Posterior vena cava (tissue), 2 donors: ENCODE measurements at regions not wholly inside any gene's neighbourhood (a gene's known extent, or its start where the extent isn't known, plus 50 kb on each side); places are given as distances from the start of the nearest gene placed in this dataset.
A peak's percentile ranks its signal among the peaks of the same experiment; 100 is the strongest.
"Not testable (repeated sequence)": the region's sequence is repeated elsewhere in the genome, so short reads cannot be mapped to it uniquely, and the experiment has no call there.

ENCODE experiments used
- DNase-seq: peaks from one replicate; pipeline ENCODE4 v3.0.0-alpha.2; 2020; ENCODE audit warnings: low spot score
- intact Hi-C, 2 donors: fragments of 100-400 bp; cut with DNase I; formaldehyde crosslinking; loops; one replicate each; pipeline versions ENCODE4 v1.14.1 to v1.14.2; 2022 to 2023
- donor health status: DM: yes; HTN: yes; CAD: no.
- donor health status: DM: yes; HTN: yes; CAD: no.

DNA sequence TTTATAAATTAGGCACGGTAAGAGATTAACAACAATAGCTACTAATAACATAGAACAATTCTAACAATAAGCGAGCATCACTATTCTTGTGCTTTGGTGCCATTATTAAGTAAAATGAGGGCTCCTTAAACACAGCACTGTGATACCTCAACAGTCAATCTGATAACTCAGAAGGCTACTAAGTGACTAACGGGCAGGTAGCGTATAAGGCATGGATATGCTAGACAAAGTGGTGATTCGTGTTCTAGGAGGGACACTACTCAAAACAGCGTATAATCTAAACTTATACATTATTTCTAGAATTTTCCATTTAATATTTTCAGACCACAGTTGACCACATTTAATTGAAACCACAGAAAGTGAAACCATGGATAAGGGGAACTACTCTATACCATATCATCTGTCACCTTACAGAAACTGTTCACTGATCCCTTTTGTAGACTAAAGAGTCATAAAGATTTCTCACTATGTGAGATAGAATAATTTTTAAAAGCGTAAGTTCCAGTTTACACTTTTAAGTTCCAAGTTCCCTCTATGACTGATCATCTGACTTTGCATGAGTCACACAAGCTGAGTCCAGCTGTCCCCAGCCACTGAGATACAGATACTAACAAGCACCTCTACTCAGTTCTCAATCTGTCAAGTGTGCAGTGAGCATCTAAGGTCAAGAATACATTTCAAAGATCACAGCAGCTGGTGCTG, 181.9 kb downstream of the SPATA31A6 start:
- intact Hi-C loops, DNase-seq: not testable (repeated sequence)

DNA sequence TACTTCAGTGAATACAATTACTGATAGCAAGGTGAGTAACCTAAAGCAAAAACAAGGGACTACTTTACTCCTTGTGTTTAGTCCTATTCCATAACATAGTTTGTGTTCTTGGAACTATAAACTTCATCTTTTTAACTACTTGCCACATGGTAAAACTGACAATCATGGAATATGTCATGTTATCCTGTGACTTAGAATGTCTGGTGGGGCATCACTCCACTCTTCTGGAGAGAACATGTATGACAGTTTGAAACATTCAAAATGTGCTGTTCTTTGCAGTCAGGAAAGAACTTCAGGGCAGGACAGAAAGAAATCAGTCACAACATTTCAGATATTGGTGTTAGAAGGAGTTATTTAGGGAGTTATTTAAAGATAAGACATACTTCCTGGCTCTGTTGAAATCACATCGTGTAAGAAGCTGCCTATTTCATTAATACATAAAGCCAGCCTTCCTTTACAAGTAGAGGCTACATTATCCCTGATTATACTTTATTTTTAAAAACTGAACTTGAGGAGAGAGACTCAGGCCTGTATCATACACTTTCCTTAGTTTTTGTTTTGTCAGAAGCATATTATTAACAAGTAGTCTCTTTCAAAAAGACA, 184.9 kb downstream of the SPATA31A6 start:
- intact Hi-C loops, DNase-seq: not testable (repeated sequence)

DNA sequence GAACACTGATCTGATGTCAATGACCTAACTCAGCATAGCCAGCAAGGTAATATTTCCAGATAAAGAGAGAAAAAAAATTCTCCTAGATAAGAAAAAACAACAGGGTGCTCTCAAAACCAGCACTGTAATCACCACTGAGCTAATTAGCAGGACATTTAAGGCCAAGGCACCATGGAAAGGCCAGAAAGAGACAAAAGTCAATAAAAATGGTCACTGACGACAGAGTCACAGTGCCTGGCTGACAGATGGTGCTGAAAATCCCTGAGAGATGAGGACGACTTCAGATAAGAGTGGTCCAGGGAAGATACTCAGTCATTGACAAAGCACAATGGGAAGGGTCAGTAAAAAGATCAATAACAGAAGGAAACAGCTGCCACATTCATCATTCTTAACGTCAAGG, 186.7 kb downstream of the SPATA31A6 start:
- intact Hi-C loops, result not testable (repeated sequence)

DNA sequence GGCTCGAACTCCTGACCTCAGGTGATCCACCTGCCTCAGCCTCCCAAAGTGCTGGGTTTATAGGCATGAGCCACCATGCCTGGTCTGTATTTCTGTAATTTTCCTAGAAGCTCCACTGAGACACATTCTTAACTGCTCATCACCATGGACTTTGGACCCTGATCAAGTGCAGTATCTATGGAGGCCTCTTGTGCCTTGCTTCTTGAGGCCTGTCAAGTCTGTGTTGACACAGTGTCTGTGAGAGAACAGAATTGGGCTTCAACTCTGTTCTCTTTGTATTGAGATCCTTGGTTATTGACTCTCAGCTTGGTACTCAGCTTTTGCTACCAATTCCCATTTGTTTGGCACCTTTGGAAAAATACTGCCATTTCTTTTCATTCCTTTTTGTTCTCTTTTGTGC, 188.0 kb downstream of the SPATA31A6 start:
- intact Hi-C loops, DNase-seq: not testable (repeated sequence)

More for the DNA sequence above, 186.7 kb downstream of the SPATA31A6 start:
- DNase-seq, result not testable (repeated sequence)

DNA sequence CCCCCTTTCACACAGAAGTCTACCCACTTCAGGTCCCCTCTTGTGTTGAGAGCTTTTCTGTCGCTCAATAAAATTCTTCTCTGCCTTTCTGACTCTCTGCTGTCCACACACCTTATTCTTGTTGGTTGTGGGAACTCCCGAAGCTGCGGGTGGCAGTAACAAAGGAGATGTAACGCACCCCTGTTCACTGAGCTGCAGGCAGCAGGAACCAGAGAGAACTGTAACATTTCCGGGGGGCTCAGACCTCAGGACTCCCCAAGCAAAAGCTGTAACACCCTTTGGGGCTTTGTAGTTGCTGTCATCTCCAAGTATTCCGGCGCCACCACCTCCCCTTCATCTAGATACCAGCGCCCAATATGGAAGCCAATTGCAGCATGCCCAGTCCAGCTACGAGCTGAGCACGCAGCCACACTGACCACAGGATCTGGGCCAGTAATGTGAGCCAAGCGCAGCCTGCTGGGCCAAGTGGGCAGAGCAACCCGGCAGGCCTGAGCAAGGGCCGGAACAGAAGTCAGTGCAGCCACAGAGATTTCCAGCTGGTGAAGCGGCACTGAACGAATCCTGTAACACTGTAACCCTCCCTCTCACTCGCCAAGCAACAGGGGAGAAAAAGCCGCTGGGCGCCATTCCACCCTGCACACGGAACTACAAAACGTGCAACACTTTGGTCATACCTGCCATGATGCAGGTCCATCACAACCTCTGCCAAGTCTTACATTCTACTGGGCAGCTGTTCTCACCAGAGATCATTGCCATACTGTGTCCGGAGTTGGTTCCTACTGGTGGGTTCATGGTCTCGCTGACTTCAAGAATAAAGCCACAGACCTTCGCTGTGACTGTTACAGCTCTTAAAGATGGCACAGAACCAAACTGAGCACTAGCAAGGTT, 194.3 kb downstream of the SPATA31A6 start:
- intact Hi-C loops, result not testable (repeated sequence)
- DNase-seq, result peak; percentile 61

DNA sequence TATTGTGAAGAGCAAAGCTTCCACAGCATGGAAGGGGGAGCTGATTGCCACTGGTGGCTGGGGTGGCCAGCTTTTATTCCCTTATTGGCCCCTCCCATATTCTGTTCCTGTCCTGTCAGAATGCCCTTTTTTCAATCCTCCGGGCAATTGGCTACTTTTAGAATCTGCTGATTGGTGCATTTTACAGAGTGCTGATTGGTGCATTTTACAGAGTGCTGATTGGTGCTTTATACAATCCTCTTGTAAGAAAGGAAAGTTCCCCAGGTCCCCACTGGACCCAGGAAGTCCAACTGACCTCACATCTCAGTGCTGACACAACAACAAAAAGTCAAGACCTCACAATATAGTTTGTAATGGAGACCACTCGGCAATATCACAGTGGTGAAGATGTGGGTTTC, 195.0 kb downstream of the SPATA31A6 start:
- no peak for DNase-seq
- intact Hi-C loops, result no loop called here

DNA sequence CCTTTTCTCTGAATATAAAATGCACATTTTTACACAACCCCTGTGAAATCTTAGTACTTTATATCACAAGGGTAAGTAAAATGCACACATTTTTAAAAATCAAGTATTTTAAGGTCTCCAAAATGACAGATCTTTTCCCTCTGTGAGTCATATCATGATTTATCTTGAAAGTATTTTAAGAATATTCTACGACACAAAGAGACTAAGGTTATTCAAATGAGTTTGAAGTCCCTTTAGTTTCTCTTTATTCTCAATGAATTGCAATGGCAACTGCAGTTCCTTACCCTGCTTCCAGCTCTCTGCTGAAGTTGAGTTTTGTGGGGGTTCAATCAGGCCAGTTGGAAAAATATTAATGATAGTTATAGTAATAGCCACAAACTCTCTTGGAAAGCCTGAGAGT, 196.1 kb downstream of the SPATA31A6 start:
- intact Hi-C loops, DNase-seq: not testable (repeated sequence)

DNA sequence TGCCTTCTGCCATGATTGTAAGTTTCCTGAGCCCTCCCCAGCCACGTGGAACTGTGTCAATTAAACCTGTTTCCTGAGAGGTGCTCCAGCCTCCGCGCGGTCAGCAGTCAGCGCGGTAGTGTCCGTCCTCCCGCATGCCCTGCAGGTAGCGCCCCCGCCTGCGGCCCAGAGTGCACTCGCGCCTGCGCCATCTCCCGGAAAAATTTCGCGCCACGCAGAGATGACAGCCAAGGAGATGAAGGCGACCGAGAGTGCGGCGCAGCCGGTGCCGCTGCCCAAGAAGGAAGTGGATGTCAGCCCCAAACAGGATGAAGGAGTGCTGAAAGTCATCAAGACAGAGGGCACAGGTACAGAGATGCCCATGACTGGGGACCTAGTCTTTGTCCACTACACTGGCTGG, 201.1 kb downstream of the SPATA31A6 start:
- intact Hi-C loops, DNase-seq: not testable (repeated sequence)

DNA sequence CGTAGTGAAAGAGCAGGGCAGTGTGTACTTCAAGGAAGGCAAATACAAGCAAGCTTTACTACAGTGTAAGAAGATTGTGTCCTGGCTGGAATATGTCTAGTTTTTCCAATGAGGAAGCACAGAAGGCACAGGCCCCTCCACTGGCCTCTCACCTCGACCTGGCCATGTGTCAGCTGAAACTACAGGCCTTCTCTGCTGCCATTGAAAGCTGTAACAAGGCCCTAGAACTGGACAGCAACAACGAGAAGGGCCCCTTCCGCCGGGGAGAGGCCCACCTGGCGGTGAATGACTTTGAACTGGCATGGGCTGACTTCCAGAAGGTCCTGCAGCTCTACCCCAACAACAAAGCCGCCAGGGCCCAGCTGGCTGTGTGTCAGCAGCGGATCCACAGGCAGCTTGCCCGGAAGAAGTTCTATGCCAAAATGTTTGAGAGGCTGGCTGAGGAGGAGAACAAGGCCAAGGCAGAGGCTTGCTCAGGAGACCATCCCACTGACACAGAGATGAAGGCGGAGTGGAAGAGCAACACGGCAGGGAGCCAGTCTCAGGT, 202.2 kb downstream of the SPATA31A6 start:
- intact Hi-C loops, DNase-seq: not testable (repeated sequence)

DNA sequence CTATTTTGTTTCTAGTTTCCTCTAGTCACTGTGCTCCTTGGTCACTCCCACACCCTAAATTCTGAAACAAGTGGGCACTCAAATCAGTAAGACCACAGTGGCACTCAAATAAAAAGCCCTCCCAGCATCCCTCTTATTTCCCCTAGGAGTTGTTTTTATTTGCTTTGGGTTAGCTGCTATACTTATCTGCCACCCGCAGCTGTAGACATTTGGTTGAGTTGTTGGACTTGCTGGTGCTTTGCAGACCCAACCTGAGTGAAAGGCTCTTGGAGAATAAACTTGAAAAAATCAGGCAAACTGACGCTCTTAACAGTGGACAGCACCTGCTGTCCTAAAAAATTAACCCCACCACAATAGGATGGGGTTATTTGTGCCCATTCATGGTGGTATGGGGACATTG, 203.0 kb downstream of the SPATA31A6 start:
- intact Hi-C loops, result no loop called here

DNA sequence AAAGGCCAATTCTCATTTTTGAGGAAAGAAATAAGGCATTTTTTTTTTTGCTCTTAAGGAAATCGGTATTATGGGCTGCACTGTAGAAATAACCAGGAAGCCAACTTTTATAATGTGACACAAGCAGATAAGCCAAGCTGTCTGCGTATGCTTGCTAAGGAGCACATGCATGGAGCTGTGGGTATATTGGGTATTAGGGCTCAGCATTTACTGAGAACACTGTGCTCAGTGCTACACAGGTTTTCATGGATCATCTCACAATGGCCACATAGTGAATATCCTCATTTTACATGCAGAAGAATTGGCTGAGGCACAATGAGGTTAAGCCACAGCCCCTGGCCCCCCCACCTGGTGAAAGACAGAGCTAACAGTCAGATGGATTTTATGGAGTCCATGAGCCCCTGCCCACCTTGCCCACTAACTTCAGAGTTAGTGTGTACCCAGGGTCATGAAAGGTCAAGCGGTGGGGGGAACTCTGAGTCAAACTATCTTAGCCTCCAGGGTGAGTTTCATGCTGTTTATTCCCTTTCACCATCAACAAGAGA, 204.8 kb downstream of the SPATA31A6 start:
- DNase-seq, result no peak
- intact Hi-C loops, result no loop called here

More for the DNA sequence above, 203.0 kb downstream of the SPATA31A6 start:
- DNase-seq, result no peak

DNA sequence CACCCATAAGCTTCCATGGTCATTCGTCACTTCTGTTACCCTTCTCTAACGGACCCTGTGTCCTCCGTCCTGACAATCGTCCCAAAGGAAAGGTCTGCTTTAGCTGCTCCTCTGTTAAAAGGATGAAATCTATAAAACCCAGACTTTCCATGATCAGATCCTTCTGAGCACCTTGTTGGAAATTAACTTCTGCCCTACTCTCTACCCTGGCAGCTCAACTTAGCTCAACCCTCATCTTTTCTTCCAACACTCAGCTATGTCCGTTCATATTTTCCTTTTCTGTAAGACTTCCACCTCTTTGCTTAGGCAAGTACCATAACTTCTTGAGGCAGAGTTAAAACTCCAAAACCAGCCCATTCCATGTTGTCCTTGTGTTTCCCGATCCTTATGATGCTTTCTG, 205.4 kb downstream of the SPATA31A6 start:
- no peak for DNase-seq
- intact Hi-C loops, result no loop called here

DNA sequence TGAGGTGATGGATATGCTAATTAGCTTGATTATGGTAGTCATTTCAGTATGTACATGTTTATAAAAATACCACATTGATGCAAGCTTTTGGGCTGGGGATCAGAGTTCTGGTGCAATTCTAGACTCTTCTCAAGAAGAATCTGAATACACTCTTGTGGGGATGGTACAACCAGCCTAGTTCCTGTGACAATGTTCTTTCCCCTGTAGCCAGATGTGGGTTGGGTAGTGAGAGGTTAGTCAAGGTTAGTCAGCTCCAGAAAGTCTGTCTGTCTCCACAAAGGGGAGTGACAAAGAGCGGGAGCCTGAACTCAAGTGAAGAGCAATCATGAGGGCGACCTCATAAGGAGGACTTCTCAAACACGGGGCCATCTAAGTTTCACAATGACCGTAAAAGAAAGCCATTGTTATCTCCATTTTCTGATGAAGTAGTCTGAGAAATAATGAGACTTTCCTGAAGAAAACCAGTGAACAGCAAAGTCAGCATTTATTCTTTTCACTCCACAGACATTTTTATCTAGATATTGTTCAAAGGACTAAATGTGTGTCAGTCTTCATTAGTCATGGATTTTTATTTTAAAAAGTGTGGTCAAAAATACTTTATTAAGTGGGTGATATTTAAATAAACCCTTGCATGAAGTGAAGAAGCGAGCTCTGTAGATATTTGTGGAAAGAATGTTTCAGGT, 209.5 kb downstream of the SPATA31A6 start:
- intact Hi-C loops, DNase-seq: not testable (repeated sequence)

DNA sequence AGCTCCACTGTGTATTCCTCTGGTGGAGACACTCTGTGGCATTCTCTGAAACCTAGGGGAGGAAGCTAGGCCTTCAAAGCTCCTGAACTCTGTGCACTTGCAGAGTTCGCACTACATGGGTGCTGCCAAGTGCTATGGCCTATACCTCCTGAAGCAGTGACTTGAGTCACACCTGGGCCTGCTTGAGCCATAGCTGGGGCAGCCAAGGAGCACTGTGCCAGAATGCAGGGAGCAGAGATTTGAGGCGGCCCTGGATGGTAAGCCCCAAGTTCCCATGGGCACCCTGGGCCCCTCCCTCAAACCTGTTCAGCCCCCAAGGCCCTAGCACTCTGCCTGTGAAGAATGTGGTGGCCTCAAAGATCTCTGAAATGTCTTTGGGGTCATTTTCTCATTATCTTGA, 212.9 kb downstream of the SPATA31A6 start:
- no peak for DNase-seq
- intact Hi-C loops, result no loop called here

DNA sequence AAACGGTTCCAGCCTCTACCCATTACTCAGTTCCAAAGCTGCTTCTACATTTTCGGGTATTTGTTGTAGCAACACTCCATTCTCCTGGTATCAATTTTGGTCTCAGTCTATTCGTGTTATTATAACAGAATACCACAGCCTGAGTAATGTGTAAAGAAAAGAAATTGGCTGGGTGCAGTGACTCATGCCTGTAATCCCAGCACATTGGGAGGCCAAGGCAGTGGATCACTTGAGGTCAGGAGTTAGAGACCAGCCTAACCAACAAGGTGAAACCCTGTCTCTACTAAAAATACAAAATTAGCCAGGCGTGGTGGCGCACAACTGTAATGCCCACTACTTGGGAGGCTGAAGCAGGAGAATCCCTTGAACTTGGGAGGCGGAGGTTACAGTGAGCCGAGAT, 213.9 kb downstream of the SPATA31A6 start:
- intact Hi-C loops, DNase-seq: not testable (repeated sequence)

DNA sequence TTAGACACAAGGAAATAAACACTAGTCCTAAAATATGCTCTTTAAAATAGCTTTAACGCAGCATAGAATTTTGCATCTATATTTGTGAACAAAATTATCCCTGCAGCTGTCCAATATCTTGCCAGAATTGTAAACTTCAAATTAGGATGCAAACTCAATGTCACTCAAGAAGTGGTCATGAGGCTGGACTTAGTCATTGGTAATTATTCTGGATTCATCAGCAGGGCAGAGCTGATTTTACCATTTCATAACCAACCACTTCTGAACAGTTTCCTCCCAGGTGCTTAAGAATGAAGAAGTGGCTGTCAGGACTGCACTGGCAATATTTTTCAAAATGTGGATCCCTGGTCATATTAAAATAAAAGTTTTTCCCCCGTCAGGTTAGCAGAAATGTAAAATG, 219.5 kb downstream of the SPATA31A6 start:
- DNase-seq, intact Hi-C loops: not testable (repeated sequence)

DNA sequence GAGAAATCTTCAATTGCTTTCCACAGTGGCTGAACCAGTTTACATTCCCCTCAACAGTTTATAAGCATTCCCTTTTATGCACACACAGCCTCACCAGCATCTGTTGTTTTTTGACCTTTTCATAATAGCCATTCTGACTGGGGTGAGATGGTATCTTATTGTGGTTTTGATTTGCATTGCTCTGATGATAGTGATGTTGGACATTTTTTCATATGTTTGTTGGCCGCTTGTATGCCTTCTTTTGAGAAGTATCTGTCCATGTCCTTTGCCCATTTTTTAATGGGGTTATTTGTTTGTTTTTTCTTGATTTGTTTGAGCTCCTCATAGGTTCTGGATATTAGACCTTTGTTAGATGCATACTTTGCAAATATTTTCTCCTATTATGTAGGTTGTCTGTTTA, 226.1 kb downstream of the SPATA31A6 start:
- DNase-seq, intact Hi-C loops: not testable (repeated sequence)

DNA sequence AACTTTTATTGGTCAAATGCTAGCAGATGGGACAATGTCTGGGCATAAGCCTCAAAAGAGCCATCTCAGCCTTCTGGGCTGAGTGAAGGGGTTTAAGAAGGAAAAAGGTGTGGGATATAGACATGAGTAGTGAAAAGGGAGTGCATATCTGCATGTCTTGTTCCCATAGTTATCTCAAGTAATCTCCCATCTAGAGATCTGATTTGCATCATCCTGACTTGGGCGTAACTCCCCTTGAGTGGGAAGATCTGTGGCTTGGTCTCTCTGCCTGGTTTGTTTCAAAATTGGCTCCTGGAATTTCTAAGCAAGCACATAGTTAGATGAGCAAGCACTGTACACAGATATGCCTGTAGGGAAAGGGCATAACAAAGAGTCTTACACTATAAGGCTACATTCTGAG, 228.9 kb downstream of the SPATA31A6 start:
- intact Hi-C loops, DNase-seq: not testable (repeated sequence)

DNA sequence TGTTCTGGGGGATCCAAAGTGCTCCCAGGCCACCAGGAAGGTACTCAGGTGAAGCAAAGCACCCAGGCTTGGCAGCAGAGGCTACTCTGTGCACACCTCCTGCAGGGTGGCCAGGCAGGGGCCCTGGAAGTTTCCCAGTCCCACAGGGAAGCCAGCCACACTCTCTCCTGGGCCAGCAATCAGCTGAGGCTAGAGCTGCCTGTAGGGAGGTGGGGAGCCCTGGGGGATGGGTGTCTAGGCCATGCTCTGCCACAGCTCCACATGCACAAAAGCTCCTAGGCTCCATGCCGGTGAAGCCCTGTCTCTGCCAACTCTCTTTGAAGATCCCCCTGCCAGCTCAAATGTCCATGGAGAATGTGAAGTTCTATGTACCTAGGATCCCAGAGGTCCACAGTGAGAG, 231.4 kb downstream of the SPATA31A6 start:
- intact Hi-C loops, DNase-seq: not testable (repeated sequence)
